Stimulated activated CD4-positive, alpha-beta T cell treated with anti-CD3 and anti-CD28 coated beads, Interleukin-2, amount 100 ng/mL, for 4 hours (primary cell): ENCODE measurements at regions not wholly inside any gene's neighbourhood (a gene's known extent, or its start where the extent isn't known, plus 50 kb on each side); places are given as distances from the start of the nearest gene placed in this dataset.
"Not testable (repeated sequence)": the region's sequence is repeated elsewhere in the genome, so short reads cannot be mapped to it uniquely, and the experiment has no call there.

Experiments used
- DNase-seq: peaks from one replicate; pipeline ENCODE4 v3.0.0-alpha.2; 2020; ENCODE audit warnings: low read depth

- not testable (repeated sequence) for DNase-seq
Measured at GRCh38 chr4:9604031-9604892, 160.0 kb downstream of the DEFB131A start.

- DNase-seq = not testable (repeated sequence)
Measured at GRCh38 chr4:9604893-9605190, 160.6 kb downstream of the DEFB131A start.

- DNase-seq = no peak
Measured at GRCh38 chr4:9608300-9608699, 164.1 kb downstream of the DEFB131A start.

- not testable (repeated sequence) for DNase-seq
Measured at GRCh38 chr4:9610321-9610720, 166.1 kb downstream of the DEFB131A start.

- DNase-seq = no peak
Measured at GRCh38 chr4:9611101-9611500, 166.9 kb downstream of the DEFB131A start.

GRCh38 chr4:9636411-9636810 lies 145.0 kb upstream of the DRD5 start:
- not testable (repeated sequence) for DNase-seq

- DNase-seq = not testable (repeated sequence)
Measured at GRCh38 chr4:9659678-9660077, 121.8 kb upstream of the DRD5 start.

GRCh38 chr4:9660955-9661354 lies 120.5 kb upstream of the DRD5 start:
- not testable (repeated sequence) for DNase-seq

GRCh38 chr4:9670725-9671124 lies 110.7 kb upstream of the DRD5 start:
- DNase-seq = not testable (repeated sequence)

- DNase-seq = not testable (repeated sequence)
Measured at GRCh38 chr4:9677357-9677756, 104.1 kb upstream of the DRD5 start.

- DNase-seq = no peak
Measured at GRCh38 chr4:9679704-9680478, 101.5 kb upstream of the DRD5 start.

- DNase-seq = not testable (repeated sequence)
Measured at GRCh38 chr4:9683174-9683573, 98.3 kb upstream of the DRD5 start.

GRCh38 chr4:9685016-9685415 lies 96.4 kb upstream of the DRD5 start:
- DNase-seq = not testable (repeated sequence)

GRCh38 chr4:9685692-9686091 lies 95.7 kb upstream of the DRD5 start:
- no peak for DNase-seq

GRCh38 chr4:9690636-9691237 lies 90.7 kb upstream of the DRD5 start:
- not testable (repeated sequence) for DNase-seq

GRCh38 chr4:9691238-9692065 lies 90.0 kb upstream of the DRD5 start:
- peak; percentile 81 for DNase-seq

- not testable (repeated sequence) for DNase-seq
Measured at GRCh38 chr4:9692791-9693491, 88.5 kb upstream of the DRD5 start.

GRCh38 chr4:9694403-9694802 lies 87.0 kb upstream of the DRD5 start:
- not testable (repeated sequence) for DNase-seq

GRCh38 chr4:9695994-9696393 lies 85.4 kb upstream of the DRD5 start:
- peak; percentile 2 for DNase-seq

- not testable (repeated sequence) for DNase-seq
Measured at GRCh38 chr4:9696561-9696960, 84.9 kb upstream of the DRD5 start.

- DNase-seq = not testable (repeated sequence)
Measured at GRCh38 chr4:9702019-9702418, 79.4 kb upstream of the DRD5 start.
